Upper lobe of left lung (tissue), 6 donors: ENCODE measurements at regions not wholly inside any gene's neighbourhood (a gene's known extent, or its start where the extent isn't known, plus 50 kb on each side); places are given as distances from the start of the nearest gene placed in this dataset.

Source experiments
- ATAC-seq, 2 donors: fragments of 200-7000 bp; cut with Tn5 transposase; one replicate each; pipeline ENCODE4 v1.9.1; 2022; ENCODE audit warnings: mild to moderate bottlenecking in 2 of 2, moderate library complexity in 2 of 2; ENCODE audit not compliant: low FRiP score in 2 of 2
- DNase-seq, 2 donors: peaks; one replicate each; pipeline ENCODE4 v3.0.0-alpha.2; 2019 to 2020
- H3K27ac ChIP-seq, 4 donors: fragments of 200-600 bp; sonication (generic); one replicate each; pipeline ENCODE4 v1.5.1; 2016 to 2019
- H3K27me3 ChIP-seq, 4 donors: fragments of 200-600 bp; sonication (generic); one replicate each; pipeline ENCODE4 v1.5.1; 2017 to 2019
- H3K36me3 ChIP-seq, 4 donors: fragments of 200-600 bp; sonication (generic); one replicate each; pipeline ENCODE4 v1.5.1; 2016 to 2019
- H3K4me1 ChIP-seq, 4 donors: fragments of 200-600 bp; sonication (generic); one replicate each; pipeline ENCODE4 v1.5.1; 2018 to 2019
- H3K4me3 ChIP-seq, 4 donors: fragments of 200-600 bp; sonication (generic); one replicate each; pipeline ENCODE4 v1.5.1; 2017 to 2019; ENCODE audit warnings: mild to moderate bottlenecking in 2 of 4, moderate library complexity in 1 of 4
- H3K9me3 ChIP-seq, 4 donors: fragments of 200-600 bp; sonication (generic); one replicate each; pipeline ENCODE4 v1.5.1; 2018 to 2019
- EP300 ChIP-seq, 4 donors: sonication (generic); formaldehyde crosslinking; IDR thresholded peaks; one replicate each; pipeline ENCODE4 v1.5.1; 2017; ENCODE audit warnings: antibody characterized with exemption in 4 of 4, control low read depth in 2 of 4
- POLR2A ChIP-seq, 4 donors: fragments of 450-650 bp; IDR thresholded peaks; one replicate each; pipeline ENCODE4 v1.5.1; 2016 to 2017; ENCODE audit warnings: antibody characterized with exemption in 4 of 4, mild to moderate bottlenecking in 2 of 4
- POLR2AphosphoS5 ChIP-seq, 2 donors: sonication (generic); formaldehyde crosslinking; IDR thresholded peaks; one replicate each; pipeline ENCODE4 v1.5.1; 2017; ENCODE audit warnings: antibody characterized with exemption in 2 of 2
- WGBS, 2 donors: methylation state at CpG; one replicate each; pipeline ENCODE4 v1.1.5; 2017 to 2018; 5-methylcytosine and 5-hydroxymethylcytosine counted together
- TF ChIP-seq, protein P1 (sequence below), 6 experiments: fragments of 450-650 bp in 4 of 6; fragments of 200-600 bp in 2 of 6; sonication (generic) in 2 of 6; IDR thresholded peaks; one replicate each; pipeline ENCODE4 v1.5.1; 2016 to 2019; ENCODE audit warnings: antibody characterized with exemption in 6 of 6
- donor health status: DM: no; HTN: no; CAD: no; lungs with moderate emphysema.
- donor health status: DM: no; HTN: yes; CAD: no; lungs with severe emphysema.

DNA sequence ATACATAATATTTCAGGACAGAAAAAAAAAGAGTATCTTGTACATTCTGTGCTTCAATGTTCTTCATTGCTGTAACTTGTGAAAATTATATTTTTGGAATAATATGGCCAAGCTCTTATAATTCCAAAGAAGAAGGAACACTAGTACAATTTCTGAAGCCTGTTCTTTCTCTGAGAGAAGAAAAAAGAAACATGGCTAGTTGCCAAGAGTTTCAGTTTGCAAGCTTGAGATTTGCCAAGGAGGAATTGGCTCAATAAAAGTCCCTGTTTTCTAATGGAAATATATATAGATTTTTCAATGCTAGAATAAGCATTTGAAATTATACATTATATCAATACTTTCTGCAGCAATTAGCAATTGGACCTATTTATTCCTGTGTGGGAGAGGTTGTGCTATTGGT, 285.2 kb upstream of the NEGR1 start:
- Histone ChIP-seq H3K27ac (no peak overlapping the region), H3K4me1 (no peaks in the 10 kb centered on the region), H3K27me3 (no peaks in the 10 kb centered on the region), H3K9me3 (no peaks in the 10 kb centered on the region), H3K36me3 (no peaks in the 10 kb centered on the region), H3K4me3 (no peak overlapping the region)
- ATAC-seq (no peak), DNase-seq (no peak)
- TF ChIP-seq POLR2AphosphoS5 (IDR thresholded peaks at IDR 0.05) (no peak), EP300 (IDR thresholded peaks at IDR 0.05) (no peak)
- TF ChIP-seq, protein P1, sequence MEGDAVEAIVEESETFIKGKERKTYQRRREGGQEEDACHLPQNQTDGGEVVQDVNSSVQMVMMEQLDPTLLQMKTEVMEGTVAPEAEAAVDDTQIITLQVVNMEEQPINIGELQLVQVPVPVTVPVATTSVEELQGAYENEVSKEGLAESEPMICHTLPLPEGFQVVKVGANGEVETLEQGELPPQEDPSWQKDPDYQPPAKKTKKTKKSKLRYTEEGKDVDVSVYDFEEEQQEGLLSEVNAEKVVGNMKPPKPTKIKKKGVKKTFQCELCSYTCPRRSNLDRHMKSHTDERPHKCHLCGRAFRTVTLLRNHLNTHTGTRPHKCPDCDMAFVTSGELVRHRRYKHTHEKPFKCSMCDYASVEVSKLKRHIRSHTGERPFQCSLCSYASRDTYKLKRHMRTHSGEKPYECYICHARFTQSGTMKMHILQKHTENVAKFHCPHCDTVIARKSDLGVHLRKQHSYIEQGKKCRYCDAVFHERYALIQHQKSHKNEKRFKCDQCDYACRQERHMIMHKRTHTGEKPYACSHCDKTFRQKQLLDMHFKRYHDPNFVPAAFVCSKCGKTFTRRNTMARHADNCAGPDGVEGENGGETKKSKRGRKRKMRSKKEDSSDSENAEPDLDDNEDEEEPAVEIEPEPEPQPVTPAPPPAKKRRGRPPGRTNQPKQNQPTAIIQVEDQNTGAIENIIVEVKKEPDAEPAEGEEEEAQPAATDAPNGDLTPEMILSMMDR (IDR thresholded peaks at IDR 0.05): no peak

DNA sequence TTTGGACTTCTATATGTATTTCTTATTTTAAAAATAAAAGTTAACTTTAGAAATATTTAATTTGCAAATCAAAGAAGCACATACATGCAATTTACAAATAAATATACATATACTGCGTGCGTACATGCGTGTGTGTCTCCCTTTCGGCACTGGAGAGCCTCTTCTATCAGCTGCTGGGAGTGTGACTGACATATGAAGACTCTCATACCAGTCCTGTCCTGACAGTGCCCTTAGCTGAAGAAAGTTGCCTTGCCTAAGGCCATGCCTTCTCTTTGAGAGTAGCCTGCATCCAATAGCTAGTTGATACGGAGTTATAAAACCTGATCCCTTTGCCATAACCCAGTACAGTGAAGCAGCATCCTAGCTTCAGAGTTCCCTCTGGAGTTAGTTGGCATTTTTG, 282.4 kb upstream of the NEGR1 start:
- no peaks in the 10 kb centered on the region for H3K27me3 ChIP-seq
- WGBS, 2 donors: 93% methylated on average over 5 of the region's 5 CpGs

DNA sequence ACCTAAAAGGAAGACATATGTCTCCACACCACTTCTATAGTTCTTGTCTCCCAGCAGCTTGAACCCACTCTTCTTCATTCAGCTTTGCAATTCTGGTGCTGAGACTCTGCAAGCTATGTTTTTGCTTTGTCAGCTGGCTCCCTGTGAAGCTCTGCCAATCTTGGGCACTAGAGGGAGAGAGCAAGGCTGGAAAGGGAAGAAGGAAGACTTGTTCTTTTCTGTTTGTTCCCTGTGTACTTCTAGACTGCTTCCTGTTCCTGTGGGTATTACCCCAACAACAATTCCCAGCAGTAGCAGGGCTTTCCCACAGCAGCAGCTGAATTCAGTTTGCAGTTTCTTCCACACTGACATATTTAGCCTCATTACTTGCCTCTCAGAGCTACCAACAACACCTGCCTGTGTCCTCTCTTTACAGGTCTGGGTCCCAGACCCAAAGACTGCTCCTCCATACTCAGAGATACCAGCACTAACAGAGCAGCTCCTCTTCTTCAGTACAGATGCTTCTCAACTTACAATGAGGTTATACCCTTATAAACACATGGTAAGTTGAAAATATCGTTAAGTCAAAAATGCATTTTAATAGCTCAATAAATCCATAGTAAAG, 275.2 kb upstream of the NEGR1 start:
- H3K27me3 ChIP-seq: no peaks in the 10 kb centered on the region
- no peaks in the 10 kb centered on the region for H3K9me3 ChIP-seq
- H3K27ac ChIP-seq: no peak overlapping the region
- no peaks in the 10 kb centered on the region for H3K4me1 ChIP-seq
- no peak for ATAC-seq
- no peak for DNase-seq
- no peak for TF ChIP-seq POLR2A (IDR thresholded peaks at IDR 0.05)
- TF ChIP-seq, protein P1 (IDR thresholded peaks at IDR 0.05): peak in 1 of 6 experiments; percentile 7
- H3K36me3 ChIP-seq: no peaks in the 10 kb centered on the region
- H3K4me3 ChIP-seq: no peak overlapping the region
- WGBS, 2 donors: 74 to 92% methylated on average over 1 of the region's 1 CpG

More for the DNA sequence above, 282.4 kb upstream of the NEGR1 start:
- ATAC-seq (no peak), DNase-seq (no peak)
- Histone ChIP-seq H3K9me3 (no peaks in the 10 kb centered on the region), H3K27ac (no peak overlapping the region), H3K36me3 (no peaks in the 10 kb centered on the region), H3K4me1 (no peaks in the 10 kb centered on the region), H3K4me3 (no peak overlapping the region)
- TF ChIP-seq POLR2A (IDR thresholded peaks at IDR 0.05) (no peak), EP300 (IDR thresholded peaks at IDR 0.05) (no peak), POLR2AphosphoS5 (IDR thresholded peaks at IDR 0.05) (no peak)
- TF ChIP-seq, protein P1 (IDR thresholded peaks at IDR 0.05): no peak

DNA sequence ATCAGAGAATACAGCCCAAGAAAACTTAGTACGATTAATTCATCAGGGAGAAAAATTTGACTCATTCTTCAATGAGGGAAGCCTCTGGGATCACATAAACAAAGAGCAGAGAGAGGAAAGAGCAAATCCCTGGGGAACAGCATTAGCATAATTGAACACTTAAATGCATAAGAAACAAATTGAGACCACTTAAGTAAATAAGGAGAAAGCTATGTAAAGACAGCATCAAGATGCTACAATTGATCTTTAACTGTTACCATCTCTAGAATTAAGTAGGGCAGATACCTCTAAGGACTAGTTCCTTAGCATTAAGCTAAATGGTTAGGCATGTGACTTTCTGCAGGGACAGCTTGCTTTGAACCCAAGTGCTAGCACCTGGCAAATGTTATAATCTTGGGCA, 265.1 kb upstream of the NEGR1 start:
- ATAC-seq (no peak), DNase-seq (no peak)
- no peak overlapping the region for H3K27ac ChIP-seq
- no peaks in the 10 kb centered on the region for H3K27me3 ChIP-seq
- no peak for TF ChIP-seq EP300 (IDR thresholded peaks at IDR 0.05)
- TF ChIP-seq POLR2A (IDR thresholded peaks at IDR 0.05): no peak
- TF ChIP-seq, protein P1 (IDR thresholded peaks at IDR 0.05): no peak
- no peak for TF ChIP-seq POLR2AphosphoS5 (IDR thresholded peaks at IDR 0.05)
- WGBS, 2 donors: 55 to 58% methylated on average over 1 of the region's 1 CpG
- H3K9me3 ChIP-seq: no peaks in the 10 kb centered on the region
- no peaks in the 10 kb centered on the region for H3K4me1 ChIP-seq
- H3K4me3 ChIP-seq: no peak overlapping the region
- H3K36me3 ChIP-seq: no peaks in the 10 kb centered on the region

DNA sequence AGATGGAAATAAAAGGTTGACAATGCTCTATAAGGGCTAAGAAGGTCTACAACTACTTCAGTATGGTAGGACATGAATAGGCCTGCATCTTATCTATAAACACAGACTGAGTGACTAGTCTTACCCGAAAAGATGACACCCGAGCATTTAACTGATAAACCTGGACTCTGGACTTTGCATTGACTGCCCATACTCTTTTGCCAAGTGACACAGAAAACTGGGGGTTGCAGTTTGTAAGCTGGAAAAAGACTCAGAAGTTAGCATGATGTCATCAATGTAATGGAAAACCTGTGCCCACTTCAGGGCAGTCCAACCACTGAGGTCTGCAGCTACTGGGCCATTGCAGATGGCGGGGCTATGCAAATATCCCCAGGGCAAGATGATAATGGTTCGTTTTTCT, 258.3 kb upstream of the NEGR1 start:
- Histone ChIP-seq H3K36me3 (no peaks in the 10 kb centered on the region), H3K9me3 (no peaks in the 10 kb centered on the region), H3K4me1 (no peaks in the 10 kb centered on the region), H3K27me3 (no peaks in the 10 kb centered on the region), H3K4me3 (no peak overlapping the region), H3K27ac (no peak overlapping the region)
- WGBS, 2 donors: 79 to 81% methylated on average over 4 of the region's 4 CpGs
- DNase-seq: no peak
- ATAC-seq: no peak
- TF ChIP-seq EP300 (IDR thresholded peaks at IDR 0.05): no peak
